Common myeloid progenitor, CD34-positive (primary cell): ENCODE measurements at regions not wholly inside any gene's neighbourhood (a gene's known extent, or its start where the extent isn't known, plus 50 kb on each side); places are given as distances from the start of the nearest gene placed in this dataset.

ENCODE experiments used
- CTCF ChIA-PET: fragments of 350-600 bp; sonication (Branson Sonifier 250); formaldehyde crosslinking; loops from one replicate; lab custom pipeline; 2021; ENCODE audit warnings: antibody characterized with exemption; lab: Charles Lee
- POLR2A ChIA-PET: fragments of 350-600 bp; sonication (Branson Sonifier 250); formaldehyde crosslinking; loops from one replicate; lab custom pipeline; 2021; ENCODE audit warnings: antibody characterized with exemption; lab: Charles Lee
- DNase-seq, 3 donors: peaks; one replicate each; pipeline versions ENCODE4 v3.0.0 to v3.0.0-alpha.2; 2013
- H3K27ac ChIP-seq, 2 experiments: 1 replicate in 1 of 2; 2 replicates in 1 of 2; pipeline ENCODE4 v1.7.0; 2013; ENCODE audit warnings: inconsistent platforms in 2 of 2, low read length in 2 of 2, mild to moderate bottlenecking in 2 of 2, low read depth in 1 of 2, moderate library complexity in 1 of 2; ENCODE audit not compliant: severe bottlenecking in 2 of 2, insufficient read depth in 1 of 2, poor library complexity in 1 of 2
- H3K27me3 ChIP-seq, 5 experiments: replicated peaks in 2 of 5; 1 replicate in 3 of 5; 2 replicates in 2 of 5; pipeline versions ENCODE4 v1.6.1 to v1.7.0; 2013; ENCODE audit warnings: low read length in 4 of 5, mild to moderate bottlenecking in 2 of 5, moderate library complexity in 2 of 5, inconsistent platforms in 1 of 5; ENCODE audit not compliant: insufficient read depth in 5 of 5, control insufficient read depth in 4 of 5
- H3K36me3 ChIP-seq, 4 experiments: 1 replicate in 2 of 4; 2 replicates in 2 of 4; pipeline versions ENCODE4 v1.6.1 to v1.7.0; 2013; ENCODE audit warnings: low read length in 3 of 4, control low read depth in 1 of 4, mild to moderate bottlenecking in 1 of 4; ENCODE audit not compliant: control insufficient read depth in 4 of 4, insufficient read depth in 4 of 4
- H3K4me1 ChIP-seq, 4 experiments: 1 replicate in 3 of 4; 2 replicates in 1 of 4; pipeline versions ENCODE4 v1.6.1 to v1.7.1; 2013; ENCODE audit warnings: low read length in 3 of 4, mild to moderate bottlenecking in 3 of 4, control low read depth in 1 of 4, inconsistent platforms in 1 of 4, moderate library complexity in 1 of 4; ENCODE audit not compliant: control insufficient read depth in 4 of 4, insufficient read depth in 4 of 4; ENCODE audit errors: control extremely low read depth in 1 of 4
- H3K4me3 ChIP-seq, 7 experiments: 1 replicate in 4 of 7; 2 replicates in 3 of 7; pipeline versions ENCODE4 v1.5.1 to v1.7.0; 2013; ENCODE audit warnings: mild to moderate bottlenecking in 7 of 7, low read length in 6 of 7, moderate library complexity in 6 of 7, inconsistent platforms in 2 of 7, low read depth in 2 of 7, control low read depth in 1 of 7; ENCODE audit not compliant: insufficient read depth in 4 of 7, control insufficient read depth in 1 of 7; ENCODE audit errors: extremely low read depth in 1 of 7
- H3K9me3 ChIP-seq, 5 experiments: 1 replicate in 4 of 5; 2 replicates in 1 of 5; pipeline versions ENCODE4 v1.6.1 to v1.7.1; 2013; ENCODE audit warnings: low read length in 4 of 5, mild to moderate bottlenecking in 2 of 5, inconsistent platforms in 1 of 5, low read depth in 1 of 5, moderate library complexity in 1 of 5; ENCODE audit not compliant: control insufficient read depth in 4 of 5, insufficient read depth in 2 of 5; ENCODE audit errors: control extremely low read depth in 1 of 5
- WGBS: methylation state at CpG from one replicate; pipeline ENCODE4 v1.1.5; 2013; ENCODE audit not compliant: insufficient coverage; 5-methylcytosine and 5-hydroxymethylcytosine counted together

DNA sequence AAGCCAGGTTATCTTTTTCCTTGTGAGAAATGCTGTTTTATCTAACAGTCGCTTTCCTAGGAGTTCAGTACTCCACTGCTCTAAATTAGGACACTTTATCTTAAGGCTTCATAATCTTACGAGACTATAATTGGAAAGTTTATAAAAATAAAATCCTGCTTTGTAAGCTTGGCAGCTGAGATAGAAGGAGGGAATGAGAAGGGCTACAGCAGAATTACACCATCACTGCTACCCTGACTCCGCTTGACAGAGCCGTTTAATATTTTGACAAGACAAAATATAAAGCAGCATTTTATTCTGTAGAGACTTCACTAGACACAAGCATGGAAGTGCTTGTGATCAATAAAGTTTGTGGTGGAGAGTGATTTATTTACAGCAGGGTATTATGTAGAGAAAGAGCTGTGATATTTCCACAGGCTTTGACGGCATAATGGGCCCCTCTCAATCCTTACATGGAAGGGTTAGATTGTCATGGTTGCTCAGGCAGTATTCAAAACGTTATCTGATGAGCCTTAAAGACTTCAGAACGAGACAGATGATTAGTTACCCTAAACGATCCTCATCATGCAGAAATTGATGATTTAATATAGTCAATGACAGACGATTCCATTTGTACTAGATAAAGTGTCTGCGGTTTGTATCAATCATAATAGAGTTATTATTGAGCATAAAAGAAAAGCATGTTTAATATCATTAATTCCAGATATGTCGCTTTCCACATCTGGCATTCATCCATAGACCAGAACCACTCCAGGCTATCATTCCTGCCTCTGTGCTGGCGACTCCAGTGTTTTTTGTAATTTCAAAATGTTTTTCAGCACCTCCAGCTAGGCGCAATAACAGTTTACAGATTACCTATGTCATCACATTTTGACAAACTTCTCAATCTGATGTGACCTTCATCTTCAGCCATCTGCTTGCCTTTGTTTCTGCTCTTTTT is 242.2 kb downstream of the FIGN start:
- Histone ChIP-seq H3K9me3 (peaks cover 0 to 6% (median 0%) of the 10 kb centered on the region in 5 experiments), H3K4me3 (no peak overlapping the region), H3K36me3 (no peaks in the 10 kb centered on the region), H3K4me1 (no peaks in the 10 kb centered on the region), H3K27ac (no peak overlapping the region), H3K27me3 (no peaks in the 10 kb centered on the region)
- ChIA-PET CTCF (no interaction called here), POLR2A (no interaction called here)
- no peak for DNase-seq
- 84% methylated on average over 7 of the region's 13 CpGs for WGBS

DNA sequence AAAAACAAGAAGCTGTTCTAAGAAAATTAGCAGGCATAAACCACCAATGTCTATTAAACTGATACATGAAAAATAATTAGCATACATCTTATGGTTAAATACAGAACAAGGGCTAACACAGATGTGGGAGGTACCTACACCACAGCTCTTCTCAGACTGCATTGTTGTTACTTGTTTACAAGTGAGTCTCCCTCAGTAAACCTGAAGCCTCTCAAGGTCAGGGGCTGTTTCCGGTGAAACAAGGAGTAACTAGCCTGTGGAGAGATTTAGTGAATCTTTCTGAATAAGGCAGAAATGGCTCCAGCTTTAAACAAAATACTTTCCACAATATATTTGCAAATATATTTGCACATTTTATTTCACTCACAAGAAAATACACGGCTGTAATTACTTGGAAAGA is 244.0 kb downstream of the FIGN start:
- ChIA-PET POLR2A (no interaction called here), CTCF (no interaction called here)
- Histone ChIP-seq H3K4me3 (no peak overlapping the region), H3K27me3 (no peaks in the 10 kb centered on the region), H3K36me3 (no peaks in the 10 kb centered on the region), H3K4me1 (no peaks in the 10 kb centered on the region), H3K9me3 (no peaks in the 10 kb centered on the region), H3K27ac (no peak overlapping the region)
- WGBS = 100% methylated on average over 1 of the region's 2 CpGs
- no peak for DNase-seq

DNA sequence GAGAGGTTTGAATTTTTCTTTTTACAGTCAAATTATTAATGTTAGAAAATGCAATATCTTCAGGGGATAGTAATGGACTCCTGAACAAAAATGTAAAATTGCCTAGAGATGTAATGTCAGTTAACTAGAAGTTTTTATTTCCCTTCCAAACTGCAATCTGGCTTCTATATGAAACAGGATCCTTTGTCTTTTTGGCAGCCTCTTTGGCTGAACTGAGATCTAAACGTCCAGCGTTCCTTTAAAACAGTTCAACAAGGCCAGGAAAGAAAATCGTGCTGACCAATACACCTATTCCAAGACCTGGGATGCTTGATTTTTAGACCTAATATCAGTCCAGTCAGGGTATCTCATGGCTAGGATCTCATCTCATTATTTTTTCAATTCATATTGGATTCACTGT is 245.5 kb downstream of the FIGN start:
- DNase-seq = no peak
- Histone ChIP-seq H3K27ac (no peak overlapping the region), H3K36me3 (no peaks in the 10 kb centered on the region), H3K9me3 (no peaks in the 10 kb centered on the region), H3K27me3 (no peaks in the 10 kb centered on the region), H3K4me1 (no peaks in the 10 kb centered on the region), H3K4me3 (no peak overlapping the region)
- POLR2A ChIA-PET = no interaction called here
- CTCF ChIA-PET = no interaction called here
- 93% methylated on average over 2 of the region's 3 CpGs for WGBS

DNA sequence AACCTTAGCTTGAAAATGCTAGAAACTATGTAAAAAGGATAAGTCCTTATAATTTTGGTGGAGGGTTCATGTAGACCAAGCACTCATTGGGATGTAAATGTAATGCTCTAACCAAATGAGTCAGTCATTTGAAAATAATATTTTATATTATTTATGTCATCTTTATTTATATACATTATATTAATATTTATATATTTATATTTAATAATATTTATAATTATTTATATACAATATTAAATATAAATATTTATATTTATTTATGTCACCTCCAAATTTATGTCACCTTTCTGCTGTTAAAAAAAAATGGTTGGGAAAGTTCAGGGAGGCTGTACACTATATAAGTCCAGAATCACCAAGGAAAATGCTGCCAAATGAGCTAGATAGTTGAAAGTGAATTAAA is 254.3 kb downstream of the FIGN start:
- no peaks in the 10 kb centered on the region for H3K4me1 ChIP-seq
- no peaks in the 10 kb centered on the region for H3K27me3 ChIP-seq
- H3K36me3 ChIP-seq = no peaks in the 10 kb centered on the region
- no peak overlapping the region for H3K27ac ChIP-seq
- H3K9me3 ChIP-seq = peaks cover 0 to 1% (median 0%) of the 10 kb centered on the region in 5 experiments
- H3K4me3 ChIP-seq = no peak overlapping the region
- DNase-seq = no peak
- ChIA-PET POLR2A (no interaction called here), CTCF (interaction anchor here (0.5 kb wide), 1 partner anchor 1286 kb away, joined by 3 read pairs; no protein-coding TSS in a partner anchor)

DNA sequence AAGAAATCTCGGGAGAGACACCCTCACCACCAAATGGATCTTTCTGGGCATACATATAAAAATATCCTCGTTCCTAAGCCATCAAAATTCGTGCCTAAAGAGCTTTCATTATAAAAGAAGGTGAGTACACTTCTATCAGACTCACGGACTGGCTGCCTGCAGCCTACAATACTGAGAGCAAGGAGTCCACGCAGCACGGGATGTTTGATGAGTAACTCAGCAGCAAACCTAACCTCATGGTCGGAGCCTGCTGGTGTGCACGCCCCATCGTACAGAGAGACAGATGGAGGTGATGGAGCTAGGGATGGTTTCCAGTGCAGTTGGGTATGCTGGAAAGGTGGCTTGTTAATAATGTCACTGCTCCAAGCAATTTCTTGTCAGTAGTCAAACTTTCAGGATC is 256.2 kb downstream of the FIGN start:
- WGBS = 87% methylated on average over 6 of the region's 9 CpGs
- no peaks in the 10 kb centered on the region for H3K4me1 ChIP-seq
- no peaks in the 10 kb centered on the region for H3K27me3 ChIP-seq
- no peaks in the 10 kb centered on the region for H3K36me3 ChIP-seq
- no peak overlapping the region for H3K4me3 ChIP-seq
- peaks cover 0 to 1% (median 0%) of the 10 kb centered on the region in 5 experiments for H3K9me3 ChIP-seq
- ChIA-PET POLR2A (no interaction called here), CTCF (interaction anchor here (0.9 kb wide), 1 partner anchor 10 kb away, joined by 3 read pairs; no protein-coding TSS in a partner anchor)
- DNase-seq = no peak
- H3K27ac ChIP-seq = no peak overlapping the region

DNA sequence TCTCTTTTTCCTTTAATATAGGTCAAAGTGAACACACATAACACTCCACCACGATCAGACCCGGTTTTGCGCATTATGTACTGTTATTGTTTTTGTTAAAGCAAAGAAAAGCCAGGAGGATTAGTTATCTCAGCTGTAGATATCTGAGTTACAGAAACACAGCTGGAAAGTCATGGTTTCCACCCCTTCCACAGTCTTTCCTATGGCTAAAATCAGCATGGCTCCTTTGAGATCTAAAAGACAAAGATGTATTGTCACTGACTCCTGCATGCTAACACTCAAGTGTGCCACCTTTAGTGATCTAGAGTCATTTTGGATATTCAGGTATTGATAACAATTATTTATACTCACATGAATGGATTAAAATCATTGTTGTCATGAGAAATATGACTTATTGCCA is 260.0 kb downstream of the FIGN start:
- WGBS = no CpG with 5 or more reads among the region's 3 CpGs
- Histone ChIP-seq H3K9me3 (peaks cover 0 to 1% (median 0%) of the 10 kb centered on the region in 5 experiments), H3K4me3 (no peak overlapping the region), H3K36me3 (no peaks in the 10 kb centered on the region), H3K27me3 (no peaks in the 10 kb centered on the region), H3K4me1 (no peaks in the 10 kb centered on the region), H3K27ac (no peak overlapping the region)
- CTCF ChIA-PET = no interaction called here
- no peak for DNase-seq
- POLR2A ChIA-PET = no interaction called here

DNA sequence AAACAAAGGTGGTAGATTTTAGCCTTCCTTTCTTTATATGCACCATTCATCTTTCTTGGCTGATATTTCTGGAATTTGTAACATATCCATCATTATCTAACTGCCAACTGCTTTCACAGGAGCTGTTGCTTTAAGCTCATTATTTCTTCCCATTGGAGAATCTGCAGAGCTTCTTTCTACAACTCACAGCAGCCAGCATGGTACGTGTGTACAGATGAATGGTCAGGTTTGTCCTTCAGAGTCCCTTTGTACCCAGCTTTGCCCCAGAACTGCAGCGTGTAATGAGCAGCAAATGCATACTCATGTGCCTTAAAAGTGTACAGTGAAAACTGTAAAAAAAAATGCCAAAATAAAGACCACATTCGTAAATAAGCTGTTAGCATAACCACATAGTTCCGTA is 260.9 kb downstream of the FIGN start:
- Histone ChIP-seq H3K4me1 (no peaks in the 10 kb centered on the region), H3K4me3 (no peak overlapping the region), H3K9me3 (peaks cover 0 to 1% (median 0%) of the 10 kb centered on the region in 5 experiments), H3K36me3 (no peaks in the 10 kb centered on the region), H3K27ac (no peak overlapping the region), H3K27me3 (no peaks in the 10 kb centered on the region)
- DNase-seq = no peak
- POLR2A ChIA-PET = no interaction called here
- CTCF ChIA-PET = no interaction called here
- 74% methylated on average over 4 of the region's 4 CpGs for WGBS
